Ascending aorta (tissue), 2 donors: ENCODE measurements at regions not wholly inside any gene's neighbourhood (a gene's known extent, or its start where the extent isn't known, plus 50 kb on each side); places are given as distances from the start of the nearest gene placed in this dataset.

Experiments
- DNase-seq, 2 donors: peaks; one replicate each; pipeline ENCODE4 v3.0.0-alpha.2; 2019; ENCODE audit warnings: low spot score in 2 of 2
- H3K27ac ChIP-seq, 2 donors: fragments of 200-600 bp; sonication (generic); one replicate each; pipeline ENCODE4 v1.5.1; 2016 to 2017; ENCODE audit warnings: mild to moderate bottlenecking in 1 of 2
- H3K27me3 ChIP-seq: fragments of 200-600 bp; sonication (generic); one replicate; pipeline ENCODE4 v1.5.1; 2017
- H3K36me3 ChIP-seq, 2 donors: fragments of 200-600 bp; sonication (generic); one replicate each; pipeline ENCODE4 v1.5.1; 2016
- H3K4me1 ChIP-seq, 2 donors: fragments of 200-600 bp; sonication (generic); one replicate each; pipeline ENCODE4 v1.5.1; 2016 to 2017; ENCODE audit warnings: mild to moderate bottlenecking in 1 of 2
- H3K4me3 ChIP-seq, 2 donors: fragments of 200-600 bp; sonication (generic); one replicate each; pipeline ENCODE4 v1.5.1; 2016 to 2017; ENCODE audit warnings: mild to moderate bottlenecking in 1 of 2
- H3K9me3 ChIP-seq, 2 donors: fragments of 200-600 bp; sonication (generic); one replicate each; pipeline ENCODE4 v1.5.1; 2016
- CTCF ChIP-seq, 3 experiments: fragments of 200-600 bp in 2 of 3; fragments of 450-650 bp in 1 of 3; sonication (generic) in 2 of 3; IDR thresholded peaks; one replicate each; pipeline ENCODE4 v1.5.1; 2016 to 2019; ENCODE audit warnings: antibody characterized with exemption in 3 of 3, mild to moderate bottlenecking in 1 of 3, moderate library complexity in 1 of 3
- intact Hi-C: fragments of 100-400 bp; cut with DNase I; formaldehyde crosslinking; loops from one replicate; pipeline ENCODE4 v1.15.1; 2023

- intact Hi-C loops = no loop called here
- no peak for DNase-seq
- H3K4me3 ChIP-seq = no peak overlapping the region
- H3K9me3 ChIP-seq = no peaks in the 10 kb centered on the region
- TF ChIP-seq CTCF (IDR thresholded peaks at IDR 0.05) = no peak
- no peaks in the 10 kb centered on the region for H3K4me1 ChIP-seq
- no peaks in the 10 kb centered on the region for H3K36me3 ChIP-seq
- no peaks in the 10 kb centered on the region for H3K27me3 ChIP-seq
- no peak overlapping the region for H3K27ac ChIP-seq
Observed at GRCh38 chr14:85415015-85415712, 114.8 kb upstream of the FLRT2 start.

- intact Hi-C loops = no loop called here
- no peak for TF ChIP-seq CTCF (IDR thresholded peaks at IDR 0.05)
- no peak overlapping the region for H3K27ac ChIP-seq
- H3K4me3 ChIP-seq = no peak overlapping the region
- no peaks in the 10 kb centered on the region for H3K4me1 ChIP-seq
- no peaks in the 10 kb centered on the region for H3K9me3 ChIP-seq
- no peaks in the 10 kb centered on the region for H3K27me3 ChIP-seq
- DNase-seq = no peak
- no peaks in the 10 kb centered on the region for H3K36me3 ChIP-seq
Observed at GRCh38 chr14:85416771-85417170, 113.2 kb upstream of the FLRT2 start.

- H3K27ac ChIP-seq = no peak overlapping the region
- intact Hi-C loops = no loop called here
- H3K9me3 ChIP-seq = no peaks in the 10 kb centered on the region
- no peaks in the 10 kb centered on the region for H3K36me3 ChIP-seq
- DNase-seq = no peak
- no peak overlapping the region for H3K4me3 ChIP-seq
- TF ChIP-seq CTCF (IDR thresholded peaks at IDR 0.05) = no peak
- no peaks in the 10 kb centered on the region for H3K4me1 ChIP-seq
- no peaks in the 10 kb centered on the region for H3K27me3 ChIP-seq
Observed at GRCh38 chr14:85417396-85417795, 112.5 kb upstream of the FLRT2 start.

- Histone ChIP-seq H3K4me3 (no peak overlapping the region), H3K9me3 (no peaks in the 10 kb centered on the region), H3K27ac (no peak overlapping the region), H3K27me3 (no peaks in the 10 kb centered on the region), H3K36me3 (no peaks in the 10 kb centered on the region), H3K4me1 (no peaks in the 10 kb centered on the region)
- no peak for DNase-seq
- no peak for TF ChIP-seq CTCF (IDR thresholded peaks at IDR 0.05)
- intact Hi-C loops = no loop called here
Observed at GRCh38 chr14:85418721-85419120, 111.2 kb upstream of the FLRT2 start.

GRCh38 chr14:85420278-85420677 is 109.7 kb upstream of the FLRT2 start:
- Histone ChIP-seq H3K4me1 (no peaks in the 10 kb centered on the region), H3K27me3 (no peaks in the 10 kb centered on the region), H3K36me3 (no peaks in the 10 kb centered on the region), H3K27ac (no peak overlapping the region), H3K4me3 (no peak overlapping the region), H3K9me3 (no peaks in the 10 kb centered on the region)
- intact Hi-C loops = no loop called here
- no peak for DNase-seq
- no peak for TF ChIP-seq CTCF (IDR thresholded peaks at IDR 0.05)

- intact Hi-C loops = no loop called here
- H3K4me1 ChIP-seq = peaks cover 0 to 2% of the 10 kb centered on the region in 2 donors
- H3K27me3 ChIP-seq = no peaks in the 10 kb centered on the region
- H3K36me3 ChIP-seq = no peaks in the 10 kb centered on the region
- no peak overlapping the region for H3K4me3 ChIP-seq
- no peaks in the 10 kb centered on the region for H3K9me3 ChIP-seq
- no peak for TF ChIP-seq CTCF (IDR thresholded peaks at IDR 0.05)
- no peak overlapping the region for H3K27ac ChIP-seq
- DNase-seq = no peak
Observed at GRCh38 chr14:85420707-85421106, 109.2 kb upstream of the FLRT2 start.
